ENCODE measurements at regions not wholly inside any gene's neighbourhood (a gene's known extent, or its start where the extent isn't known, plus 50 kb on each side); places are given as distances from the start of the nearest gene placed in this dataset.

- Histone ChIP-seq H3K9me3 (replicated peaks; ENCODE audit: control insufficient read depth, insufficient read depth, low read length) (no peaks in the 10 kb centered on the region), H3K79me2 (ENCODE audit: control insufficient read depth, insufficient read depth, low read length) (no peaks in the 10 kb centered on the region), H3K27ac (ENCODE audit: insufficient read depth, low read depth, low read length) (no peak overlapping the region), H3K4me3 (replicated peaks in 1 of 3; ENCODE audit: insufficient read depth in 1 of 3, low read depth in 1 of 3, low read length in 3 of 3) (no peak overlapping the region), H3K27me3 (ENCODE audit: control insufficient read depth in 2 of 2, insufficient read depth in 2 of 2, low read length in 2 of 2) (no peaks in the 10 kb centered on the region), H3K36me3 (ENCODE audit: control insufficient read depth in 2 of 2, extremely low read depth in 1 of 2, insufficient read depth in 2 of 2, low read length in 2 of 2) (no peaks in the 10 kb centered on the region), H4K20me1 (replicated peaks; ENCODE audit: control insufficient read depth, extremely low read depth, insufficient read depth, low read length) (no peaks in the 10 kb centered on the region), H3K9me1 (replicated peaks; ENCODE audit: control insufficient read depth, extremely low read depth, insufficient read depth, low read length) (no peaks in the 10 kb centered on the region), H3K9ac (replicated peaks; ENCODE audit: extremely low read depth, insufficient read depth, low read length) (no peak overlapping the region), H2AFZ (ENCODE audit: low read depth, low read length) (no peak overlapping the region), H3K4me1 (ENCODE audit: control insufficient read depth, extremely low read depth, insufficient read depth, low read length) (no peaks in the 10 kb centered on the region), H3K4me2 (ENCODE audit: insufficient read depth, low read length) (no peak overlapping the region)
- TF ChIP-seq JUN (IDR thresholded peaks at IDR 0.05; ENCODE audit: borderline replicate concordance, insufficient read depth, insufficient read length, low read depth) (no peak), FOS (IDR thresholded peaks at IDR 0.05; ENCODE audit: borderline replicate concordance, insufficient read depth, low read length) (no peak), EZH2 (IDR thresholded peaks at IDR 0.05; ENCODE audit: borderline replicate concordance, low read depth, low read length, severe bottlenecking) (no peak), GATA2 (IDR thresholded peaks at IDR 0.05; ENCODE audit: insufficient read depth, insufficient read length, low read depth, low read length) (no peak), POLR2A (IDR thresholded peaks at IDR 0.05; ENCODE audit: low read depth, low read length) (no peak), POLR2AphosphoS5 (IDR thresholded peaks at IDR 0.05; ENCODE audit: insufficient read depth, low read depth, low read length) (no peak), MAX (IDR thresholded peaks at IDR 0.05; ENCODE audit: insufficient read depth, insufficient read length) (no peak), MYC (IDR thresholded peaks at IDR 0.05; ENCODE audit: low read depth, low read length) (no peak), CTCF (IDR thresholded peaks at IDR 0.05; ENCODE audit: extremely low read depth in 1 of 2, insufficient read depth in 1 of 2, low read depth in 1 of 2, low read length in 2 of 2) (no peak)
- FAIRE-seq (no peak), DNase-seq (ENCODE audit: low read depth, low spot score) (no peak)
- ChIA-PET CTCF (no interaction called here), POLR2A (no interaction called here)
- dilution Hi-C loops (cut with MboI; ENCODE audit: extremely low pct_ligation_motif_present, low sequenced_read_pairs) (no loop called here), intact Hi-C loops (cut with micrococcal nuclease) (no loop called here)
- BruUV-seq (replicated peaks): no TSS peak
These were observed 255.6 kb downstream of the TTC6 start for GRCh38 chr14:37851054-37851453.
